GM21381 (cell line): ENCODE measurements at regions not wholly inside any gene's neighbourhood (a gene's known extent, or its start where the extent isn't known, plus 50 kb on each side); places are given as distances from the start of the nearest gene placed in this dataset.
"Not testable (repeated sequence)": the region's sequence is repeated elsewhere in the genome, so short reads cannot be mapped to it uniquely, and the experiment has no call there.

Experiments used
- ATAC-seq: cut with Tn5 transposase; IDR thresholded peaks from one replicate; pipeline ENCODE4 v1.9.1; 2021; ENCODE audit warnings: mild to moderate bottlenecking, moderate library complexity; ENCODE audit not compliant: unreplicated experiment

DNA sequence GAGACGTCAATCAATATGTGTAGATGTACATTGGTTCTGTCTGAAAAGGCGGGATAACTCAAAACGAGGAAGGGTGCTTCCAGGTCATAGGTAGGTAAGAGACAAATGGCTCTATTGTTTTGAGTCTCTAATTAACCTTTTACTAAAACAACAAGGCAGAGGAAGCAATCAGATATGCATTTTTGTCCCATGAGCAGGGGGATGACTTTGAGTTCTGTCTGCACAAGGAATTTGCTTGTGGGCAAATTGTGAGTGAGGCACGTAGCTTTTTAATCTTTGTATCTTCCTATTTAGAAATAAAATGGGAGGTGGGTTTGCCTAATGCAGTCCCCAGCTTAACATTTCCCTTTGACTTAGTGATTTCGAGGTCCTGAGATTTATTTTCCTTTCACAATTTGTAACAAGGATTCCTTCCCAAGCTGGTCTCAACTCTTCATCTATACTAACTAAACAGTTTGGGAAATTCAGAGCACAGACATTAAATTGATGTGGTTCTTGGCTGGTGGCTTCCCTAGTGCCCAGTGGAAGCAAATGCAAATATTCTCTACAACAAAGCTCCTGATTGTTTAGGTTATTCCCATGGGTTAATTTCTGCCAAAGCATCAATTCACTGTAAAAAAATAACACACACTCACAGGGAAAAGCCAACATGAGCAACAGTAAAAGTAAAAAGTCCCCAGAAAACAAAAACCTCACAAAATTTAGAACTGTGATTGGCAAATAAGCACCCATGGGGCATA is 738.8 kb upstream of the SGO1 start:
- no peak for ATAC-seq

DNA sequence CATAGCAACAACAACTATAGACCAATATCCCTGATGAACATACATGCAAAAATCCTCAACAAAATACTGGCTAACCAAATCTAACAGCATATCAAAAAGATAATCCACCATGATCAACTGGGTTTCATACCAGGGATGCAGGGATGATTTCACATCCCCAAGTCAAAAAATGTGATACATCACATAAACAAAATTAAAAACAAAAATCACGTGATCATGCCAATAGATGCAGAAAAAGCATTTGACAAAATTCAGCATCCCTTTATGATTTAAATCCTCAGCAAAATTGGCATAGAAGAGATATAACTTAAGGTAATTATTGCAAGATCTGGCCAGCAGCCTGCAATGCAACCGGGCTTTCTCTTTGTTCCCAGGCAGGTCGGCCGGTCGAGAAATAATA is 735.1 kb upstream of the SGO1 start:
- ATAC-seq, result not testable (repeated sequence)

DNA sequence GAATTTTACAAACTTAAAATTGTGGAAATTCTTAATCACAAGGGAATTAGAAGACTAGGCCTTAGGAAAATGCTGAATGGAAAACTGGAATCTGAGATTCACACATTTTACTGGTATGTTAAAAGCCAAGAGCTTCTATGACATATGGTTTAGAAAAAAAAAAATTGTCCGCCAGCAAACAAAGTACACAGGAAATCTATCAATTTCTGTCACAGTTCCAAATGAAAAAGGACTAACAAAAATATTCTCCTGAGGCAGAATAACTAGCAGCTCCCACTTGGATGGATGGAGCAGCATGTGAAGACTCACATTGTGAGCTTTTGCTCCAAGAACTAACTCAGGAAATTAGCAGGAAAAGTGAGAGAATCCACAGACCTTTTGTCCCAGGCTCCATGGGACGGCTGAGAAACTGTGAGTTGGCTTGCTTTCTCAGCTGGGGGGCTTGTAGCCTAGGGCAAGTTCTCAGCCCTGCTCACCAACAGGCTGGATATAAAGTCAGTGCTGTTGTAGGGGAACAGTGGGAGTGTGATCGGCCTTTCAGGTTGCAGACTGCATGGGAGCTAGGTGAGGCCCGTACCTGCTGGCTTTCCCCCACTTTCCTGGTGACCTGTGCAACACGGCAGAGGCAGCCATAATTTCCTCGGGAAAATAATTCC is 731.1 kb upstream of the SGO1 start:
- no peak for ATAC-seq

DNA sequence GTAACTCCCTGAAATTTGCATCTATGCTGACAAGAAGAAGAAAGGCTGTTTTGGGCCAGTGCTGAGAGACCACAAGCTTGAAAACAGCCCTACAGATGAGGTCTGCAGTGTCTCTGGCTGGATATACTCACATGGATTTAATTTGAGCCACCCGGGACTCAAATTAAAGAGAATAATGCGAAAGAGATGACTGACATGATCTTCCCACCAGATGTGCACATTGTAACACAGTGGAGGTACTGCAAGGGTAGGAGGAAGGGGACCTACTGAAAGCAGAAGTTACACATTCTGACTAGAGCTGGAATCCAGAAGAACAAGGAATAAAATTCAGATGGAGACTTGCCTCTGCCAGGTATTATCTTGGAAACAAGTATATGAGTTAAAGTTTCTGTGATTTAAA is 728.3 kb upstream of the SGO1 start:
- ATAC-seq, result no peak

DNA sequence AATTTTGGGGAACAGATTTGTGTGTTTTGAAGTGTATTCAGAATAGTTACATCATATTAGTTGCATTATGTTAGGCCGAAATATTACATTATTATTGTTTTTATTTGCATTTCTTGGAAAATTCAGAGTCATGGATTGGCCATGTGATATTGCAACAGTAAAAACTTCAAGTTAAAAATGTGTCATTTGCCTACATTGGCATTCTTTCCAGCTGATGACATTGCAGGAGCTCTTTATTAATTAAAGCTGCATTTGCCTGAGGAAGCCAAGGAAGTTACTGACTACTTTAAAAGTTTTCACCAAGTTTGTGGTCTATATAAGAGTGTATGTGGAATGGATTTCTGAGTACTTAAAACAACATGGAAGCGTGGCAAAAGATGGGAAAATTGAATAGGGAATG is 726.4 kb upstream of the SGO1 start:
- no peak for ATAC-seq

DNA sequence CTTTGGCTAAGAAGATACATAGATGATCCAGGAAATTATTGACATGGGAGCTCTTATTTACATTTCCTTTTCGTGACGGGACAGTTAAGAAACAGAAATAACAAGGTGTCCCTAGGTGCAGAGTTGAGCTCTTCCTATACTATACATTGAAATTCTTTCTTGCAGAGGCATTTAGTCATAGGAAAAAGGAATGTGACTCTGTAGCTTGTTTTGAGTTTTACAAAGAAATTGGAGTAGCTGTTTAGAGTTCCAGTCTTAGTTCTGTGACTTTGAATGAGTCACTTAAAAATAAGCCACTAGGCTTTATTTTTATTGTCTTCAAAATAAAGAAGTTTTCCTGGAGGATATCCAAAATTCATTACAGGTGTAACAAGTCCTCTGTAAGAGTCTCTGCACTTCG is 723.5 kb upstream of the SGO1 start:
- ATAC-seq, result no peak

DNA sequence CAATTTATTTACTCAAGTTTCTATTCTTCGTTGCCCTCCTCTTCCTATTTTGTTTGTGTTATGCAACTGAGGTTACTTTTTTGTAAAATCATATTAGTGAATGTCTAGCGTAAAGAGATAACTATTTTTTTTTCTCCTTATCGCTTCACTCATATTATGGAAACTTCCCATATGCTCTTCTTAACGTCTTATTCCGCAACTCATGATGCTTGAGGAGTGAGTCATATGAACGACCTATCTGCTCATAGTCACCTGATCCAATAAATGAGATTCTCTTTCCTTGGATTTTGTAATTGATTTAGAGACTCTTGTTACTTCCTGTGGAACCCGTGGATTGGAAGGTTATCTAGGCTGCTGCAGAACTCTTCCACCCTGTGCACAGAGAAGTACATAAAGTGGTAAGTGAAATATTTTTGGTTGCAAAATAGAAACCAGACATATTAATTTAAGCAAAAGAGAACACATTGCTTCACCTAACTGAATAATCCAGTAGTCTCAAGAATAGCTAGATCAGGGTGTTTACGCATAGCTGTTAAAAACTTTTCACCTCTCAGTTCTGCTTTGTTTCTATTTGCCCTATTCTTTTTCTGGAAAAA is 719.3 kb upstream of the SGO1 start:
- no peak for ATAC-seq

DNA sequence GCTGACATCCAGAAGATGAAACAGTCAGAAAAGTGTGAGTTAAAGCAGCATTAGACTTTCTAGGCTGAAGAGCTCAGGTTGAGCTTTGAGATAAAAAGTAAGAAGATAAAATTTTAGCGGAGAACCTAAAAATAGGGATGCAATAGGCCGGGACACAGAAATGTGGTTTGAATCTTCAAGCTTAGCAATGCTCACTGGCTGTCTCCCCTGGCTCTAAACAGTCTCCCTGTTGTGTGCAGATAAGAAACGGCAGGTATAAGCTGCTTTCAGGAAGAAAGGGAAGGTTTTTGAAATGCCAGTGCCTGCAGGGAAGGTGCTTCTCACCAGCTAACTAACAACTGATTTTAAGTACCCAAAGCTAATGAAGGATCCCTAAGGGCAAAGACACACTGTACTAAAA is 718.7 kb upstream of the SGO1 start:
- ATAC-seq, result no peak

DNA sequence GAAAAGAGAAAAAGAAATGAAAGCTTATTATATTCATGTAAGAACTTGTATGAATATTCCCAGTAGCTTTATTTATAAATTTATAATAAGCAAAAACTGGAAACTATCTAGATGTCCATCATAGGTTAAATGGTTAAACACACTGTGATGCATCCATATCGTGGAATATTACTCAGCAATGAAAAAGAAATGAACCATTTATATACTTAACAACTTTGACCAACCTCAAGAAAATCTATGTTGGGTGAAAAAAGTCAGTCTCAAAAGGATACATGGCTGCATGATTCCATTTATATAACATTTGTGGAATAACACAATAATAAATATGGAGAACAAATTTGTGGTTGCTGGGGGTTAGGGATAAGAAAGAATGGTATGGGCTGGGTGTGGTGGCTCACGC is 713.0 kb upstream of the SGO1 start:
- no peak for ATAC-seq

DNA sequence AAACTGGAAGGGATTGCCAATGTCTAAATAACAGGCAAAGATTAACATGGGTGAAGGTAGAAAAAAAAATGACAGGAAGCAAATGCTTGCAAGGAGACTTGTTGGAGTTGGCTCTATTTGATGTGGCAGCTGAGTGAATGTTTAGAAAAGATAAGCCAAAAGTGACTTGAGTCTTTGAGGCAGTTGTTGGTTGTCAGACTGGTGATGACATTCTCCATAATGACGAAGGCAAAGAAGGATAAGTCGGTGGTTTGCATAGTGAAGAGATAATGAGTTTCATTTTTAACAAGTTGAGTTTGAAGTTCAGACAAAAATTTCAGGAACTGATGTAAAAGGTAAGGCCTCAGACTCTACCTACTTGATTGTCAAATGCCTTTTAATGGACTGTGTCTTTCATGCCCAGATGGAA is 704.1 kb upstream of the SGO1 start:
- no peak for ATAC-seq

DNA sequence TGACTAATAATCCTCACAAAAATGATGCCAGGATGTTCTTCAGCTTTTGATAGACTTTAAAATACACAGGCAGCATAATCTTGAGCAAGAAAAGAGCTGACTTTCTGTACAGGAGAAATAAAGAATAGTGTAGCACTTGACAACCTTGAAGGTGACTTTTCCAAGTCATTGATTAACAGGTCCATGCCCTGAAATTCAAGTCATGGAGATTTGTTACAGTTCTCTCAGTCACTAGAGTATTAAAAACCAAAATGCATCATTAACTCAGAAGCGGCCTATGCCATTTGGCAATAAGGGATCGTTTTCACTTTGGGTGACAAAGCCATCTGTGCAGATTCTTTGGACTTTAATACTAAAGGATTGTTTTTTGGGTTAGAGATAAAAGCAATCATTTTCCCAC is 692.7 kb upstream of the SGO1 start:
- no peak for ATAC-seq

DNA sequence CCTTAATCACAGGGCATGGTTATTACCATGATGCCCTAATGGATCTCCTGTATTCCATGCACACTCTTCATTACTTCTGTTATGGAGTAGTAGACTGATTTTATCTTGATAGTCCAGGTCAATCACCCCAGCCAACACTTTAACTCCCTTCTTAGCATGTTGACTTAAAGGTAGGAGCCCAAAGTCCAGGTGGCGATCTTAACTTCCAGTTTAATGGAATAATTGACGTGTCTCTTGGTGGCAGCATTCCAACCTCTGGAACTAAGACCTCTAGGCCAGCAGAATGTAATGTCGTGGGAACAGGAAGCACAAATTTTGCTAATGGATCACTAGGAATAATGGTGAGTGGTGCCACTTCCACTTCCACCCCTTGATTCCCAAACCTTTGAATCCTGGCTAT is 687.2 kb upstream of the SGO1 start:
- no peak for ATAC-seq

DNA sequence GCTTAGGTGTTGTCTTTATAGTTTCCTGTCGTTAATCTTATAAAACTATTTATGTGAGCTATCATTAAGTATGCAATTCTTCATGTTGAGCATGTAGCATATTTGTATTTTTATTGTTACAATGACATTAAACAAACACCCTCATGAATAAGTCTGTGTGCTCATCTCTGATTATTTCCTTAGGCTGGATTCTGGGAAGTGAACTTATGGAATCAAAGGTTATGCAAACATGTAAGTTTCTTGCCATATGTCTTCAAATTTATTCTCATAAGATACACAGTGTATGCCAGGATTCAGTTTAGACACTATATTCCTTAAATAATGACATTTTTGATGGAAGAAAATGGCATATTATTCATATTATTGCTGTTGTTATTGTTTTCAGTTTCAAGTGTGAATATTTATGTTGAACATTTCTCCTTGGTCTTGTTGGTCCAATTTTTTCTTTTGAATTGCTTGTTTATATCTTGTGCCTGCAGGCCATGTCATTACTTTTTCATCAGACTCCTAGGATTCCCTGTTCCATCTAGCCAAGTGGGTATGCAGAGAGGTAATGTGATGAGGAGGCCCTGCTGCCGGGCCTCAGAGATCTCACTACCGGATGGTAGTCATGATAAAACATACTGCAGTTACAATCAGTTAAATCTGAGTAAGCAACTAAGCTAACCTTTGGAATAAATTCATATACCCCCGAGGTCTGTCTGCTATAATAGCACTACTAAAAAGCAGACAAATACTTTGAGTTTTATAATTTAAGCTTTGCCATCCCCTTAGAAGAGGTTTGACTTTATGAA is 684.3 kb upstream of the SGO1 start:
- no peak for ATAC-seq

DNA sequence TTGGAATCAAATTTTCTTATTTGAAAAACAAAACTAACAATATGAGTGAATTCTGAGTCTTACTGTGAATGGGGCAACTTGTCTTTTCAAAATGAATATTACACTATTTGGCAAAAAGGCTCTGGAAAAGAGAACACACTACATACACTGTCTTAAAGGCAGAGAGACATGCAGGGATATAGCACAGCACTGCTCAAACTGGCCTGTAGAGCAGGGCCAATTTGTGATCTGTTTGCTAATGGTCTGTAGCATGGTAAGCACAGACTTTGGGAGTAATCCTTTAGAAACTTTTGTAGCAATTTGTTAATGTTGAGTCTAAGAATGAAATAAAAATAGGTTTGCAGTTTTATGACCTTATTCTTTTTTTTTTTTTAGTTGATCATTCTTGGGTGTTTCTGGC is 679.8 kb upstream of the SGO1 start:
- no peak for ATAC-seq

DNA sequence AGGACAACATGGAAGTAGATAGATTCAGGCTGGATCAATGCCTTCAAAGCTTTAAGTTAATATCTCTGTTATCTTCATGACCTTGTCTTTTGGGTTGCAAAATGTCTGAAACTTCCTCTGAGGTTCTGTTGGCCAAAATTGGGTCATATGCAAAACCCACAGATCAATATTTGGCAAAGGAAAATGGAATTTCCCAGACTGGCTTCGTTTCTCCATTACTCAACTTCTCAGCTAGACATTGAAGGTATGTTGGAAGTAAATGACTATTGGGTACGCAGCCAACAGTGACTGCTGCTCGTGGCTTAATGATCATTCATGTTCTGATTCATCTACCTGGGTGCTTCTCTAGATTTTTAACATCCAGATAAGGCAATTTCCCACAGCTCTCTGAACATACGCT is 675.4 kb upstream of the SGO1 start:
- ATAC-seq, result no peak

DNA sequence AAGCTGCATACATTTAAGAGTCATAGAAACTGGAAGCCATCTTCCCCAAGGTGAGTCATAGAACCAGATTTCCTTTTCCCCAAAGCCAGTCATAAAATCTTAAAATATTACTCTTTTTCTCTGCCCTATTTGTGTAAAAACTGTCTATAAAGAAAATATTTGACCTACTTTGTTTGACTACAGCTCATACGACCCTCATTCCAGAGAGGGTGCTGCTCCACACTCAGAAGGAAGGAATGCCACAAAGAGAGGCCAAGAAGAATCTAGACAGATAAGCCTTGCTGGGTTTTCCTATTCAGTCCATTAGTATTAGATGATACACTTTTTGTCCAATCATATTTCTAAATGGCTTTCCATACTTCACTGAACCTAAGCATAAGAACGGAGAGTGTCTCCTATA is 671.6 kb upstream of the SGO1 start:
- no peak for ATAC-seq

DNA sequence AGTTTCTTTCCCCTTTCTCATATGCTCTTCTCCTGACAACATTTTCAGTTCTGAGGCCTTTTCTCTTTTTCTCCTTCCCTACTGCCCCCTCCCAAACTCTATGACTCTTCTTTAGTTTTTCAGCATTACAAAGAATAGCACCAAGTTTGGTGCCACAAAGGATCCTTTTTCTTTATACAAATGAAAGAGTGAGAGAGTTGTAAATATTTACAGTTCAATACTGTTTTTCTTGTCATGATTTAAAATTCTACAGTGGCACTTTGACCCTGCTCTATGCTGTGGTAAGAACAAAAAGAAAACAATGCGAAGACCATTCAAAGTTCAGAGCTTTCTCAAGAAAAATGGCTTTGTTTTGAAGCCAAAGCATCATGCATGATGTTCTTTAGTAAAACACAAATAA is 667.9 kb upstream of the SGO1 start:
- ATAC-seq, result no peak

DNA sequence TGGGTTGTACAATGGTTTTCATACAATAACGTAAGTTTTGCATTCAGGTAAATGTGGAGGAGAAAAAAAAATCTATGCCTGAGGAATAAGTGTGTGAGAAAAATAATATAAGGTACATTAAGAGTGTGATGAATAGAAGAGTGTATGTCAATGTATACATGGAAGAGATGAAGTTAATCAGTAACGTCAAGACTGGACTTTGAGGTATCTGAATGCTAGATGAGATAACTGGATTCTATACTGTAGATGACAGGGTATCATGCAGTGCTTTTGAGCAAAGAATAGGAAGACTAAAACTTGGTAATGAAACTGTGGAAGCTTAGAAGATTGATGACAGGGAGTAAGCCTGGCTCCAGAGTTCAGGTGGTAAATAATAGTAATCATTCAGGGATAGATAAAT is 666.7 kb upstream of the SGO1 start:
- no peak for ATAC-seq

DNA sequence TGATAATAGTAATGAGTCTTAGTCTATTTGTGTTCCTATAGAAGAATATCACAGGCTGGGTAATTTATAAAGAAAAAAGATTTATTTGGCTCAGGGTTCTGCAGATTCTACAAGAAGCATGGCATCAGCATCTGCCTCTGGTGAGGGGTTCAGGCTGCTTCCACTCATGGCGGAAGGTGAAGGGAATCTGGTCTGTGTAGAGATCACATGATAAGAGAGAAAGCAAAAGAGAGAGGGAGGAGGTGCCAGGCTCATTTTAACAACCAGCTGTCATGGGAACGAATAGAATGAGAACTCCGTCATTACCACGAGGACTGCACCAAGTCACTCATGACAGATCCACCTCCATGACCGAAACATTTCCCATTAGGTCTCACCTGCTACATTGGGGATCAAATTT is 664.0 kb upstream of the SGO1 start:
- no peak for ATAC-seq

DNA sequence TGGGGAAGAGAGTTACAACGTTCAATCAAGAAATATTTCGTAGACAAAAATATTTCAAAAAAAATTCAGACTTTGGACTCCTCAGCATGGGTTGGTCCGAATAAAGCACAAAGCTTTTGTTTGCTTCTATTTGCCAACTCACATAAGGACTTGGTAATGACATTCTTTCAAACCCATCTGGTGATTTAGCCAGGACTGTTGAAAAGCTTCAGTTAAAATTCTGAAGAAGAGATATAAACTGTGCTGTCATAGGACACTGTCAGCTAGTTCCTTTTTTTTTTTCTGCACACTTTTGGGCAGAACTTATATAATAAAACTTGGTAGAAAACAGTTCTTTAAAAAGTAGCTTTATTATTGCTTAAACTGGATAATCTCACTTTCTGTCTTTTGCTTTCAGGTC is 660.8 kb upstream of the SGO1 start:
- no peak for ATAC-seq

DNA sequence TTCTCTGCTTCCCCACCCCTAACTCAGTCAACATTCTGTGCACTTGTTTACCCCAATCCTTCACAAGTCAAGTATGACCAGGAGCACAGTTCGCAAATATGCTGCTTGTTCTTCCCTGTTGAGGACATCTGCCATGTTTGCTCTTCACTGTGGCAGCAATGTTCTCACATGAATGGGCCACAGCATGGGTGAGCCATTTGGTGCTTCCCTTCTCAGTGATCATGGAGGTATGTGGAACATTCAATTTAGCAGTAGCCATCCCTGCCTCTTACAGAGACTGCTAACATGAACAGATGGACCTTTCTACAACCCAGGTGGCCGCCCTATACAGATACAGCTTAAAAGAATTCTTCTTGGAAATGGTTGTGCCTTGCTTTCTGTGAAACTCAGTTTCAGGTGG is 660.1 kb upstream of the SGO1 start:
- ATAC-seq, result no peak

DNA sequence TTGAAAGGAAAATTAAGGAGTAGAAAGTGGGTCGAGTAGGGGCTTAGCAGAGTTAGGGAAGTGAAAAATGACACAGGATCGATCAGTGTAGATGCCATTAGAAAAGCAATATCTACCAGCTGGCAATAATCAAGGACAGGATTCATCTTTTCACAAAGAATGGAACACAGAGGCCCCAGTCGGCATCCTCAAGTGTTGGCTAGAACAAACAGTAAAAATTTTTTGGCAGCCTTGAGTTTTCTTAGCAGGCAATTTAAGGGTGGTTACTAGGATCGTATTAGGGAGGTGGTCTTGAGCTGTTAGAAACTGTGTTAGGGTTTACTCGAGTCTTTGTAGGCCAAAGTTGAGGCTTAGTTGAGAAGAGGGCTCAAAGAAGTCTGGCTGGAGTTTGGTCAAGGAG is 658.8 kb upstream of the SGO1 start:
- no peak for ATAC-seq
